ENCODE measurements at regions not wholly inside any gene's neighbourhood (a gene's known extent, or its start where the extent isn't known, plus 50 kb on each side); places are given as distances from the start of the nearest gene placed in this dataset.

DNA sequence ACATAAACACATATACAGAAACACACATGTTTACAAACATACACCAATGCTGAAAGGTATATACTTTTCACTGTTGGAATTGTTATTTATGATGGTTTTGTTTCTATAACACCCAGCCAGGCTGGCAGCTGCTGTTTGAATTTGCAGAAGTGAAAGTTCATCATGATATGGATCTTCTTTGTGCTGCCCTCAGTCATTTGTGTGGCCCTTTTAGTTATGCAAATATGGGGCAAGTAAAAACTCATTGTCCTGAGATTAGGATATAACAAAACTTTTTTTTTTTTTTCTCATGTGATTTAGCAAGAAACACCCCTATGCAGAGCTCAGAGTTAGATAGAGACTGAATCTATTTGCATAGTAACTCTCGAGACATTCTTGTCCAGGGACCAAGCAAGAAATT is 714.1 kb downstream of the KCNJ3 start:
- DNase-seq (ENCODE audit: low spot score): no peak
- TF ChIP-seq CTCF (IDR thresholded peaks at IDR 0.05; ENCODE audit: extremely low read depth, missing control alignments): no peak

DNA sequence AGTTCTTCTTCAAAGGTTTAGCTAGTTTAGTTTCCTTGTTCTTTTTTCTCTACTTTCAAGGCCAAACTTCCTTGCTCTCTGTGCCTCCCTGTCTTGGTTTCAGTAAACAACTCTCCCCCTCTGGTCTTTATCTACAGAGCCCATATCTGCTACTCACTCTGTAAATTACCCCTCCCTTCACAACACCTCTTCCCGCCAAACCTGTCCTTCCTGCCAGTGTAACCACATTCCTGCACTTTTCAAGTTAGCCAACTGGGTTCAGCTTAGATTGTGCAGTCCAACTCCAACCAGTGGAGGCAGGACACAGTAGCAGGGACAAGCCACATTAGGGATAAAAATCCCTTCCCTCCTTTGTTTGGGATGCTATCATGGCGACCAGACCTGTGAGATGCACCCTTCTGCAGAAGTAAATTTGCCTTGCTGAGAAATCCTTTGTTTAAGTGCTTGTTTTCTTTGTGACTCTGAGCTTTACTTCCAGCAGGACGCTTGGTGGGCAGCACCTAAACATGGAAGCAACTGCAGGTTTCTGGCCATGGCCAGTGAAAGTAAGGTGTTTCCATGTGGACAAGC is 706.0 kb downstream of the KCNJ3 start:
- no peak for TF ChIP-seq CTCF (IDR thresholded peaks at IDR 0.05; ENCODE audit: extremely low read depth, missing control alignments)
- no peak for DNase-seq (ENCODE audit: low spot score)

- DNase-seq (ENCODE audit: low spot score): no peak
- TF ChIP-seq CTCF (IDR thresholded peaks at IDR 0.05; ENCODE audit: extremely low read depth, missing control alignments): no peak
Observed at GRCh38 chr2:155393406-155393805, 694.9 kb downstream of the KCNJ3 start.

DNA sequence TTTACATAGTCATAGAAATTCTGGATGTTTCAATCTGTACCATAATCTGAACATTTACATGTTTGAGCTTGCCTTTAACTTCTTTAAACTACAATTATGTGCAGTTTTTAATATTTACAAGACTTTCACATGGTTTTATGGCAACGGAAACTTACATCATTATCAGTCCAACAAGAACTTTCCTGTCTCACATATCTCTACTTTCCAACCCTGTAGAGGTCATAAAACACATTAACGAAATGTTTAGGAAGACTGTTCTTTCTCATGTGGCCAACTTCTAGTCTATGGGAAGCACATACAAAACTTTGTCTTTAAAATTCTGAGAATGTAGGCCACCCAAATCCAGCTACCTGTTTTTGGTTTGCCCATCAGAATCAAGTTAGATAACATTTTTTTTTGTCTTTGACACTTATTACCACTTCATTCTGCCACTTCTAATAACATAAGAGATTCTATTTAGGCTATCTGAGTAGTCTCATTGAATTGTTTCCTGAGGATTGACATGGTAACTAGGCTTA is 693.2 kb downstream of the KCNJ3 start:
- no peak for DNase-seq (ENCODE audit: low spot score)
- no peak for TF ChIP-seq CTCF (IDR thresholded peaks at IDR 0.05; ENCODE audit: extremely low read depth, missing control alignments)

- DNase-seq (ENCODE audit: low spot score): no peak
- no peak for TF ChIP-seq CTCF (IDR thresholded peaks at IDR 0.05; ENCODE audit: extremely low read depth, missing control alignments)
Observed at GRCh38 chr2:155389224-155389623, 690.7 kb downstream of the KCNJ3 start.

GRCh38 chr2:155384555-155385123 is 686.1 kb downstream of the KCNJ3 start:
- no peak for TF ChIP-seq CTCF (IDR thresholded peaks at IDR 0.05; ENCODE audit: extremely low read depth, missing control alignments)
- DNase-seq (ENCODE audit: low spot score): no peak

GRCh38 chr2:155382776-155383175 is 684.3 kb downstream of the KCNJ3 start:
- TF ChIP-seq CTCF (IDR thresholded peaks at IDR 0.05; ENCODE audit: extremely low read depth, missing control alignments): no peak
- DNase-seq (ENCODE audit: low spot score): no peak

All from GM20000 (cell line).